MG63 (cell line): ENCODE measurements at regions not wholly inside any gene's neighbourhood (a gene's known extent, or its start where the extent isn't known, plus 50 kb on each side); places are given as distances from the start of the nearest gene placed in this dataset.
"Not testable (repeated sequence)": the region's sequence is repeated elsewhere in the genome, so short reads cannot be mapped to it uniquely, and the experiment has no call there.

Source experiments
- DNase-seq: peaks from one replicate; pipeline ENCODE4 v3.0.0-alpha.2; 2020
- H3K27me3 ChIP-seq: fragments of 250-450 bp; sonication (Bioruptor Pico); 2 replicates; pipeline ENCODE4 v1.5.1; 2020; ENCODE audit warnings: mild to moderate bottlenecking, moderate library complexity
- H3K36me3 ChIP-seq: fragments of 250-450 bp; sonication (Bioruptor Pico); 2 replicates; pipeline ENCODE4 v1.5.1; 2020; ENCODE audit warnings: mild to moderate bottlenecking, moderate library complexity
- H3K4me3 ChIP-seq: fragments of 250-450 bp; sonication (Bioruptor Pico); 2 replicates; pipeline ENCODE4 v1.5.1; 2020; ENCODE audit warnings: mild to moderate bottlenecking, moderate library complexity
- H3K9me3 ChIP-seq: fragments of 250-450 bp; sonication (Bioruptor Pico); 2 replicates; pipeline ENCODE4 v1.5.1; 2020; ENCODE audit warnings: mild to moderate bottlenecking, moderate library complexity

DNA sequence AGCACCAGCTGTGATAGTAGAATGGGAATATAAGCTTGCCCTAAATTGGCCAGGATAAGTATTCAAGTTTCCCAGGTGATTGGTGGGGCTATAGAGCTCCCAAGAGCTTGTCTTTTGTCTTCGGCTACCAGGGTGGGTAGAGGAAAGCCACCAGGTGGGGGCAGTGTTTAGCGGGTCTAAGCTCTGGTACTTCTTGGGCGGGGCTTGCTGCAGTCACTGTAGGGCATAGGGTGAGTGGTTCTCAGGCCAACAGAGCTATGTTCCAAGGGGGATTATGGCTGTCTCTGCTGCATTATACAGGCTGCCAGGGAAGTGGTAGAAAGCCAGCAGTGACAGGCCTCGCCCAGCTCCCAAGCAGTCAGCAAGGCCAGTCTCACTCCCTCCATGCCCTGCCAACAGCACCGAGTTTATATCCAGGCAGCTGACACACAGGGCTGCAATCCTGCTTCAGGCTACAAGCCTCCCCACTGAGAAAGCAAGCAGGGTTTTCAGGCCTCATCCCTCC is 110.7 kb downstream of the ZNF467 start:
- Histone ChIP-seq H3K4me3 (no peak overlapping the region), H3K27me3 (no peaks in the 10 kb centered on the region), H3K36me3 (no peaks in the 10 kb centered on the region), H3K9me3 (no peaks in the 10 kb centered on the region)
- peak; percentile 92 for DNase-seq

DNA sequence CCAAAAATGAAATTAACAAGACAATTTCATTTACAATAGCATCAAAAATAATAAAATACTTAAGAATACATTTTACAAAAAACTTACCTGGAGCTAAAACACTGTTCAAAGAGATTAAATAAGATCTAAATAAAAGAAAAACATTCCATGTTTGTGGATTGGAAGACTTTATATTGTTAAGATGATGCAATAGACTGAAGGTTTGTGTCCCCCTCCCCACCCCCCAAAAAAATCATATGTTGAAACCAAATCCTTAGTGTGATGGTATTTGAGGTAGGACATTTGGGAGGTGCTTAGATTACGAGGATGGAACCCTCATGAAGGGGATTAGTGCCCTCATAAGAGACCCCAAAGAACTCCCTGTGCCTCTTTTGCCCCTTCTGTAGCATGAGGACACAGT is 117.6 kb downstream of the ZNF467 start:
- no peaks in the 10 kb centered on the region for H3K27me3 ChIP-seq
- DNase-seq: no peak
- no peaks in the 10 kb centered on the region for H3K9me3 ChIP-seq
- H3K4me3 ChIP-seq: no peak overlapping the region
- H3K36me3 ChIP-seq: no peaks in the 10 kb centered on the region

DNA sequence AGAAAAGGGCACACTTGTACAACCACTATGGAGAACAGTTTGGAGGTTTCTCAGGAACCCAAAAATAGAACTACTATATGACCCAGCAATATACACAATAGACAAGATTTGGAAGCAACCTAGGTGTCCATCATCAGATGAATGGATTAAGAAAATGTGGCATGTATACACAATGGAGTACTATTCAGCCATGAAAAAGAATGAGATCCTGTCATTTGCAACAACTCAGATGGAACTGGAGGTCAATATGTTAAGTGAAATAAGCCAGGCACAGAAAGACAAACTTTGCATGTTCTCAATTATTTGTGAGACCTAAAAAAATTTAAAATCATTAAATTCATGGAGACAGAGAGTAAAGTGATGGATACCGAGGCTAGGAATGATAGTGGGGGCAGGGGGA is 118.8 kb downstream of the ZNF467 start:
- no peak for DNase-seq
- no peaks in the 10 kb centered on the region for H3K27me3 ChIP-seq
- no peaks in the 10 kb centered on the region for H3K9me3 ChIP-seq
- H3K36me3 ChIP-seq: no peaks in the 10 kb centered on the region
- no peak overlapping the region for H3K4me3 ChIP-seq

DNA sequence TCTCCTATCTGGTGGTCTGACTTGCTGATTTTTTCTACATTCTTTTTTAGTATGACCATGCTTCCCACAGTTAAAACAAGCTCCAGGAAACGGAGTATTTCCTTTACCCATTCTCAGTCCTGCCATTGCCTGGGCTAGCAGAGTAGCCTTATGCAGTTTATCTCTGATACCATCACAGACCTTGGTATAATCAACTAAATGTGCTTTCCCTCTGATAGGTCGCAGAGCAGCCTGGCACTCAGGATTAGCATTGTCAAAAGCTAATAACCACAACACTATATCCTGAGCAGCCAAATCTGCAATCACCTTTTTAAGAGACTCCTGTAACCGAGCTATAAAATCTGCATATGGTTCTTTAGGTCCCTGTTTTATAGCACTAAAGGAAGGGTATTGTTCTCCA is 123.2 kb downstream of the ZNF467 start:
- not testable (repeated sequence) for H3K27me3 ChIP-seq, H3K9me3 ChIP-seq, H3K4me3 ChIP-seq, H3K36me3 ChIP-seq, DNase-seq

DNA sequence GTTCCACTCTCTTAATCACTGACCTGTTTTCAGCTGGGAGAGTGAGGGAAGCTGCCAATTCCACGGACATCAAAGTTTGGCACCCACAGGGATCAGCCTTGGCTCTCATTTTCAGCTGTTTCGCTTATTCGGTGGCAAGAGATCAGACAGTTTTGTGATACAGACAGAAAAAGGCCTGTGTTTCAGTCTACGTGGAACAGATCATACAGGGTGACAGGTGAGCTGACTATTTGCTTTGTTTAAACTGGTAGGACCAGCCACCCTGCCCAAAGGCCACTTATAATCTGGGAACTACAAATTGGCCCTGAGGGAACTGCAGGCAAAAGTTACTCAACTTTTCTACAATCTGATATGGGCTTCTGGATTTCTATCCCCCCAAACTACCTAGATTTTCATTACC is 128.6 kb downstream of the ZNF467 start:
- Histone ChIP-seq H3K36me3 (no peaks in the 10 kb centered on the region), H3K27me3 (no peaks in the 10 kb centered on the region), H3K4me3 (no peak overlapping the region), H3K9me3 (no peaks in the 10 kb centered on the region)
- DNase-seq: no peak

DNA sequence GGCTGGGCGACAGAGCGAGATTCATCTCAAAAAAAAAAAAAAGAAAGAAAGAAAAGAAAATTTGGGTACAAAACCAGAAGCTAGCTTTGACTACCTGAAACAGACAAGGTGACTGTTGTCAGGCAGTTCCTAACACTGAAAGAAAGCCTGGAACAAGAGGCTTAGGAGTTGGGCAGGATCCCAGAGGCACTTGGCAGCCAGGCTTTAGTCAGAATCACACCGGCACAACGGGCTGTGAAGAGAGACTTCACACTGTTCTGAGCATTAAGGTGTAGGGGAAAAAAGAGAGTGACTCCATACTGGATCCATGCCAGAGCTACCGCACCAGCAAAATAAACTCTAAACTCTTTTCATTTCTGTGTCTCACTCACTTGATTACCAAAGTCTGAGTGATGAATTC is 130.8 kb downstream of the ZNF467 start:
- Histone ChIP-seq H3K36me3 (no peaks in the 10 kb centered on the region), H3K27me3 (no peaks in the 10 kb centered on the region), H3K4me3 (no peak overlapping the region), H3K9me3 (no peaks in the 10 kb centered on the region)
- DNase-seq: no peak

DNA sequence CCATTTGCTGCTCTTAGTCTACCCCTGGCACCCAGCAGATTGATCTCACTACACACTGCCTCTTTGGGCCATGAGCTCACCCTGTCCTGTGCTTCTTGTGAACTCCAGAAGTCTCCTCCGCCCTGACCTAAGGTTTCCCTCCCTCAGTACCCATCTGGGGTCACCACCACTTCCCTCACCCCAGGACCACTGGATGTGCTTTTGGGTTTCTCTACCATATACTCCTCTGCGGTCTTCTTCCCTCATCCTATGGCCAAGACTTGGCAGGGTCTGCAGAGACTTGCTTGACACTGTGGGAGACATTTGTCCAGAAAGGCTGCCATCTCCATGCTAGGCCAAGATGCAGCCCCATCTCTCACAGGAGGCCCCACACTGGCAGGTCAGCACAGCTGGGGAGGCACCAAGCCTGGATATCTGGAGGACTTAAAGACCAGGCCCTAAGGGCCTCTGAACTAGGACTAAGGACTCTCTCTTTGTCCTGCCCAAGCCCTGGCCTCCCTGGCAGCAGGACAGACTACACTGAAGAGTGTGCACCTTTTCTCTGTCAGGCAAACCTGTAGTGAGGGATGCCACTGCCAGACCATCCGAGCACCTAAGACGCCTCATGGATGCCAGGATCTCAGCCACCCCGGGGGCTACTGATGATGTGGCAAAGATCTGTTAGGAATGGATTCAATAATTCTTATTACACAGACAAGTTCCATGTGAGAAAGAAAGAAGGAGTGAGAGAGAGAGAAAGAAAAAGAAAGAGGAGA is 134.6 kb downstream of the ZNF467 start:
- no peak overlapping the region for H3K4me3 ChIP-seq
- DNase-seq: no peak
- no peaks in the 10 kb centered on the region for H3K27me3 ChIP-seq
- no peaks in the 10 kb centered on the region for H3K36me3 ChIP-seq
- no peaks in the 10 kb centered on the region for H3K9me3 ChIP-seq

DNA sequence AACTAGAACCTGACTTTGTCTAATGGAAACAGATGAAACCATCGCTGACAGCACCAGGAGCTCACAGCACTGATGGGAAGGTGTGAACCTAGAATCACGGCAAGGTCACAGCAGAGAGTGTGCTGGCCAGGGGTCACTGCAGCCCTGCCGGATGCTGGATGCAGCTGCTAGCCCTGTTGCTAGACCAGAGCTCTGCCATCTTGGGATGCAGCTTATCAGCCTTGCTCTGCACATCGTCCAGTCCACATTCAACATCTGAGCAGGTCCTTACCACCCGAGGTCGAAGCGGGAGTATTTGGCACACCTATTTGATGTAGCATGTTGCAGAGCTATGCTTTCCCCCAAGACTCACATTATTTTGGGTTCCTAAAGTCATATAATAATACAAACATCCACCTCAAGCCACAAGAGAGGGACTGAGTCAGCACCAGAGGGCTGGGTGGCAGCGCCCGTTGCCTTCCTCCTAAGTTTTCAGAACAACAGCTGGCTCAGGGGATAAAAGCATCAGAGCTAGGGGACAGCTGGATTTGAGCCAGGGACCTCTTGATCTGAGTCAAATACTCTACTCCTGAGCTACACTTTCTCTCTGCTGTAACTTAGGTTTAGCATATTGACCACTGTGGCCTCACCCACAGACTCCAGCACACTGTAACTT is 135.3 kb downstream of the ZNF467 start:
- DNase-seq: no peak

DNA sequence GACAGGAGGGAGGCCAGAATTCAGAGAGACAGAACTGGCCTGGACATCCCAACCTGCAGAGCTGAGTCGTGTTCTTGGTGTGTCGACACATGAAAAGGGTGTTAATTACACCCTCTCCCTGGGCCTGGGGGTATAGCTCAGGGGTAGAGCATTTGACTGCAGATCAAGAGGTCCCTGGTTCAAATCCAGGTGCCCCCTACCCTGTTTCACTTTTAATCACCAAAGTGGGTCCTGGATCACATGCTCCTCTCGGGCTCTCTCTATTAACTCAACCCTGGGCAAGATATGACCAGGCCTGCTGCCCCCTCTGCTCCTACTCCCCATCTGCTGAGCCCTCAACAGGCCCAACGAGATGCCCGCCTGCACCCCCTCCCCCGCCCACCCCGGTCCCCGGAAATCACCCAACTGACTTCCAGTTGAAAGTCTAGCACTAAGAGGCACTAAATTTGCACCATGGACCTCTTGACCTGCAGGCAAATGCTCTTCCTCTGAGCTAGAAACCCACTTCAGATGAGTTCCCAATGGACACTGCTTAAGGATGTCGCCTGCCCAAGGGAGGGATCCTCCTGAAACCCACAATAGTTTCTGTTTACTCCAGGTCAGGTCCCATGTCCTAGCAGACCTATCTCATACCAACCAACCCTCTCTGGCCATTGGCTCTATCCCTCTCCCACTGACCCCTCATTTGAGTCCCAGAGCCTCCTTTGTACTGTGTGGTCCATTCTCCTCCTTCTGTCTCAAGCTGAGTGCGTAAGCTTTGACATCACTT is 137.6 kb downstream of the ZNF467 start:
- peak; percentile 24 for DNase-seq
- Histone ChIP-seq H3K4me3 (no peak overlapping the region), H3K27me3 (no peaks in the 10 kb centered on the region), H3K9me3 (no peaks in the 10 kb centered on the region), H3K36me3 (no peaks in the 10 kb centered on the region)

More for the DNA sequence above, 135.3 kb downstream of the ZNF467 start:
- H3K27me3 ChIP-seq: no peaks in the 10 kb centered on the region
- H3K36me3 ChIP-seq: no peaks in the 10 kb centered on the region
- H3K9me3 ChIP-seq: no peaks in the 10 kb centered on the region
- H3K4me3 ChIP-seq: no peak overlapping the region

DNA sequence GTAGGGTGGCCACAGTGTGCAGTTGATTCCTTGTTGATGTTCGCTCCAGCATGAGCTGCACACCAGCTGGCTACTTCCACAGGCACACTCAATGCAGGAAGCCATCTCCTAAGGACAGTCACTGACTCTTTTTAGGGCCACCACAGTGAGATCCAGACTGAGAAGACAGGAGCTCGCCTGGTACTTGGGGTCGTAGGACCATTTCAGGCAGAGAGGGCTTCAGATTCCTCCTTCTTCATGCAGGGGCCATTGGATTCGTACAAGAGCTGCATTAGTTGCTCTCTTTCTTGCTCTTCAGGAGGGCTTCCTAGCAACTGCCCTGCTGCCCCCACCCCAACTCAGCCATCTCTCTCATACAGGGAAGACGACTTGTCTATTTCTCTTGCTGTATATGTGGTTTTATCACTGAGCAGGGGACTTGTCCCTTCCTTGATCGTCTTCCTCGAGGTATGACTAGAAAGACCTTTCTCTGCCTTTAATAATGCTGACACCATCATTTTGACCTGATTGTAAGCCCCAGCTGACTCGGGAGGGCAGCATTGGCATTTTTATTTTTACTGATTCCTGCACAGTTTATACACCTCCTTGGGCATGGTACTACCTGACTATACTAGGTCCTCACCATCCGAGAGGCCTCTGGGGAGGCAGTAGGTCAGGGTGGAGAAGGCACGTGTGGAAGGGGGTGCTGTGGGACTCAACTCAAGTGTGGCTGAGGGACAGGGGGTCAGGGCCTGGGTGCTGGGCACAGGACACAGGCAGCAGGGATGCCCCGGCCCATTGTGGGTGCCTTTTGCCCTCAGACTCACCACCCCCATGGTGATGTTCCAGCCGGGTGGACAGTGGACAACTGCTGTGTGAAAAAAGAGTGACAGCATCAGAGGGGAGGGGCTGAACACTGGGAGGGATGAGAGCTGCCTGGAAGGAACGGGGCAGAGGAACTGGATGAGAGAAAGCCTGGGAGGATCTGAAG is 136.7 kb upstream of the ZNF746 start:
- no peaks in the 10 kb centered on the region for H3K36me3 ChIP-seq
- no peak overlapping the region for H3K4me3 ChIP-seq
- H3K27me3 ChIP-seq: 0 out of 2 replicates have a peak, but pooled peaks cover under 1% of the 10 kb centered on the region
- no peak for DNase-seq
- H3K9me3 ChIP-seq: no peaks in the 10 kb centered on the region

DNA sequence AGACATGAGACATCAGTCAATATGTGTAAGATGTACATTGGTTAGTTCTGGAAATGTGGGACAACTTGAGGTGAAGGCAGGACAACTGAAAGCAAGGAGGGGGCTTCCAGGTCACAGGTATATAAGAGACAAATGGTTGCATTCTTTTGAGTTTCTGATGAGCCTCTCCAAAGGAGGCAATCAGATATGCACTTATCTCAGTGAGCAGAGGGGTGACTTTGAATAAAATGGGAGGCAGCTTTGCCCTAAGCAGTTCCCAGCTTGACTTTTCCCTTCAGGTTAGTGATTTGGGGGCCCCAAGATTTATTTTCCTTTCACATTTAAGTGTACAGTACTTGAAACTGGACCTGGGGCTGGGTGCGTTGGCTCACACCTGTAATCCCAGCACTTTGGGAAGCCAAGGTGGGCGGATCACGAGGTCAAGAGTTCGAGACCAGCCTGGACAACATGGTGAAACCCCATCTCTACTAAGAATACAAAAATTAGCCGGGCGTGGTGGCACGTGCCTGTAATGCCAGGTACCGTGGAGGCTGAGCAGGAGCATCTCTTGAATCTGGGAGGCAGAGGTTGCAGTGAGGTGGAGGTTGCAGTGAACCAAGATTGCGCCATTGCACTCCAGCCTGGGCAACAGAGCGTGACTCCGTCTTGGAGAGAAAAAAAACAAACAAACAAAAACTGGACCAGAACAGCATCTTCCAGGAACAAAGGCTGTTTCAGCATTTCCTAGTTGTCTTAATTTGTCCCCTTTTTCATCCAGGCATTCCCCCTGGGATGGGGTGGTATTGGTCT is 130.9 kb upstream of the ZNF746 start:
- not testable (repeated sequence) for H3K9me3 ChIP-seq, H3K4me3 ChIP-seq

DNA sequence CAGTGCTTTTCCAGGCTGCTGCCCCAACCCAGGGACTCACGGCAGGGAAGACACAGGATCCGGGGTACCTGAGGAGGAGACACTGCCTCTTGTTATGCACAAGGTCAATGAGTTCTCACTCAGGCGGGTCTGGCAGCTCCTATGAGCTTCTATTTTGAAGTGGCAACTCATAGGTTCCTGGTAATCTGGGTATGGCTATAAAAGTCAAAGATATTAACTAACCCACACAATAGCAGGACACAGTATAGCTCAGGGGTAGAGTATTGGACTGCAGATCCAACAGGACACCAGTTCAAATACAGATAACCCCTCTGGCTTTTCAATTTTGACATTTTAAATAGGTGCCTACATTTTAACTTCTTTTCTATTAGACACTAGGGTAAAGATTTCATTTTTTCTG is 130.3 kb upstream of the ZNF746 start:
- Histone ChIP-seq H3K4me3 (no peak overlapping the region), H3K36me3 (no peaks in the 10 kb centered on the region), H3K27me3 (0 out of 2 replicates have a peak, but pooled peaks cover 3% of the 10 kb centered on the region), H3K9me3 (no peaks in the 10 kb centered on the region)
- no peak for DNase-seq

More for the DNA sequence above, 130.9 kb upstream of the ZNF746 start:
- not testable (repeated sequence) for DNase-seq, H3K27me3 ChIP-seq, H3K36me3 ChIP-seq

DNA sequence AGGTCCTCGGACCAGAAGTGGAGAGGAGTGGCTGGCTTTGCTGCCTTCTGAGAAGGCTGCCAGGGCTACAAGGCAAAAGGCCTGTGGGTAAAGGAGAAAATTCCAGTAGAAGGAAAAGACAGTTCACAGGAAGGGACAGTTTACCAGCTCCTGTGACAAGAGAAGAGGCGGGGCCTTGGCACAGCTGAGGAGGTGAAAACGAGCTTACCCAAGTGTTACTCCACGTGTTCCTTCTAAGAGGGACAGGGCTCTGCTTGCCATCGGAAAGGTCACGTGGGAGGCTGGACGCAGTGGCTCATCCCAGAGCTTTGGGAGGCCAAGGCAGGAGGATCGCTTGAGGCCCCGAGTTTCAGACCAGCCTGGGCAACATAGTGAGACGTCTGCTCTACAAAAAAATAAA is 129.4 kb upstream of the ZNF746 start:
- H3K9me3 ChIP-seq: no peaks in the 10 kb centered on the region
- H3K36me3 ChIP-seq: no peaks in the 10 kb centered on the region
- H3K27me3 ChIP-seq: 0 out of 2 replicates have a peak, but pooled peaks cover 3% of the 10 kb centered on the region
- H3K4me3 ChIP-seq: no peak overlapping the region
- no peak for DNase-seq

DNA sequence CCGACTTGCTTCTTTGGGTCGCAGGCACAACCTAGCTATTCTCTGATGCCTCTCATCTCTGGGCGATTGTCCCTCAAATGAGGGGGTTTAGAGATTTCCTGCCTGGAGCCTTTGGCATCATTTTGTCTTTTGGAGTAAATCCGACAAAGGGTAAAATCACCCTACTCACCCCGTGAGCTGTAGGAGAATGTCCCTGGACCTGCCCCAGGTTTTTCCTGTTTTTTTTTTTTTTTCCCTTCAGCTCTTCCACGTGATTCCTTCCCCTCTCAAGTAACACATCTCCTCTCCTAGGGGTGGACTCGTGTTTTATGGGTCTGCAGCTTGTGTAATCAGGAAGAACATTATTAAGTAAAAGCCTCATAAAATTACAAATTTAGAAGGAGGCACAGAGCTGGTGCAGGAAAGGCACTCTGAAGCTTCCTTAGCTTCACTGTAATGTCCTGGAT is 128.4 kb upstream of the ZNF746 start:
- Histone ChIP-seq H3K27me3 (0 out of 2 replicates have a peak, but pooled peaks cover 3% of the 10 kb centered on the region), H3K9me3 (no peaks in the 10 kb centered on the region), H3K36me3 (no peaks in the 10 kb centered on the region), H3K4me3 (no peak overlapping the region)
- no peak for DNase-seq

DNA sequence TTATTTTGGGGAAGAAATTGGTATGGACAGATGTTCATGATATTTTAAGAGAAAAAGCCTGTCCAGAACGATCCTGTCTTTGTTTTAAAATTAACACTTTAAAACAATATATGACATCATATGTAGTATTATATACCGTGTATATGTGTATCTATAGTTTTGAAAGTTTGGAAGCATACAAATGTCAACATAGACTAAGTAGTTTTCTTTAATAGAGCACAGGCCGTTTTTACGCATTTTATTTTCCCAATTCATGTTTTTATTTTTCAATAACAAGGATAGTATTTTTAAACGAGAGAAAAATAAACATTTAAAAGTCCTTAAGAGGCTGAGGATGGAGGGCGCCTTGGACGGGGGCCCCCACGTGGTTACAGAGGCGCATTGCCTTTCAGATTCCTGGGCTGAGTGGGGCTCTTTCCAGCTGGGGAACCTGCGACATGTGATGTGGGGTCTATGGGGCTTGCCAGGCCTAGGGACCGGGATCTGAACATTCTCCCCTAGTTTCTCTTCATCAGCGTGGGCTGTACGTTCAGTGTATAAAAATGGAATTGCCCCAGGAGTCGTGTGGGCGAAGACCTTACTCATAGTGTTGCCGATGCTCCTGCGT is 127.8 kb upstream of the ZNF746 start:
- Histone ChIP-seq H3K4me3 (peak overlapping the region; percentile 63), H3K36me3 (no peaks in the 10 kb centered on the region), H3K9me3 (no peaks in the 10 kb centered on the region), H3K27me3 (0 out of 2 replicates have a peak, but pooled peaks cover 3% of the 10 kb centered on the region)
- DNase-seq: peak; percentile 38
